ENCODE measurements at regions not wholly inside any gene's neighbourhood (a gene's known extent, or its start where the extent isn't known, plus 50 kb on each side); places are given as distances from the start of the nearest gene placed in this dataset.

DNA sequence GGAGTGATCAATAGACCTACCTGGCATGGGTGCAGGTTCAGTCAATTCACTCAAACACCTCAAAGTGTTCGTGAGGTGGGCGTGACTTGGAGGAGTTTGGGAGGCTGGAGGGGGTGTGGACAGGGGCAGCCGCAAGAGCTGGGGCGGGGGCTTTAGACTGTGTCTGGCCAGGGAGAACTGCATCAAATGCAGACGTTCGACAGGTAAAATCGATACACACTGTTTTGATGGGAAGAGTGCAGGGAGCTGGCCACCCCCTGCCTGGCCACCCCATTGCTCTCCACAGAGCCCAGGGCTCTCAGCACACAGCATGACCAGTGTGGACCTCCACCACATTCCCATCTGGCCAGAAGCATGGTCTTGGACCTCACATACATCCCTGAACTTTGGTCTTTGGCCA, 412.1 kb downstream of the OCA2 start:
- Histone ChIP-seq H3K27ac (ENCODE audit: low read depth in 1 of 2, low read length in 1 of 2) (no peak overlapping the region), H3K36me3 (ENCODE audit: control insufficient read depth in 2 of 2, insufficient read depth in 2 of 2, low read length in 1 of 2) (no peaks in the 10 kb centered on the region), H3K27me3 (ENCODE audit: control insufficient read depth in 2 of 2, insufficient read depth in 1 of 2, low read length in 1 of 2) (no peaks in the 10 kb centered on the region), H3K9me3 (ENCODE audit: control insufficient read depth in 2 of 2, insufficient read depth in 1 of 2, low read length in 1 of 2) (no peaks in the 10 kb centered on the region), H3K4me3 (ENCODE audit: low read length in 2 of 2) (no peak overlapping the region), H3K4me1 (ENCODE audit: control insufficient read depth in 2 of 2, insufficient read depth in 2 of 2, low read length in 2 of 2) (no peaks in the 10 kb centered on the region)
- 96% methylated on average over 7 of the region's 7 CpGs for WGBS
- no peak for DNase-seq (ENCODE audit: low read depth in 6 of 9, low spot score in 9 of 9)

DNA sequence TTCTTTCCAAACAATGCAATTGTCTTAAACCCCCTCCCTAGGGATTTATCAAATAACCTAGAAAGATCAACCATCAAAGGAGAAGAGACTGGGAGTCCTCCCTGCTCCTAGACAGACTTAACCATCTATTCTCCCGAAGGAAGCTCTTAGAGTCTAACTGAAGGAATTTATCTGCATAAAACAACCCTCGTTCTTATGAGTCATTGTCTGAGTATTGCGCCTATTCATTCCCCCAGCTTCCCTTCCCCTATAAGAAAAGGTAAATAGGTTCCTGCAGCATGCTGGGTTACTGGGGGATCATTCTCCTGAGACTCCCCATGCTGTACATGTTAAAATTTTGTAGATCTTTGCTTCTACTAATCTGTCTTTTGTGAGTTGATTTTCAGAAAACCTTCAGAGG, 412.7 kb downstream of the OCA2 start:
- 84% methylated on average over 3 of the region's 3 CpGs for WGBS
- no peak for DNase-seq (ENCODE audit: low read depth in 6 of 9, low spot score in 9 of 9)
- no peak overlapping the region for H3K27ac ChIP-seq (ENCODE audit: low read depth in 1 of 2, low read length in 1 of 2)

GRCh38 chr15:27685644-27686043, 413.5 kb downstream of the OCA2 start:
- no peaks in the 10 kb centered on the region for H3K9me3 ChIP-seq (ENCODE audit: control insufficient read depth in 2 of 2, insufficient read depth in 1 of 2, low read length in 1 of 2)
- no peaks in the 10 kb centered on the region for H3K36me3 ChIP-seq (ENCODE audit: control insufficient read depth in 2 of 2, insufficient read depth in 2 of 2, low read length in 1 of 2)
- WGBS, result 93% methylated on average over 6 of the region's 6 CpGs
- no peaks in the 10 kb centered on the region for H3K4me1 ChIP-seq (ENCODE audit: control insufficient read depth in 2 of 2, insufficient read depth in 2 of 2, low read length in 2 of 2)
- H3K4me3 ChIP-seq (ENCODE audit: low read length in 2 of 2), result no peak overlapping the region
- no peak for DNase-seq (ENCODE audit: low read depth in 6 of 9, low spot score in 9 of 9)
- no peaks in the 10 kb centered on the region for H3K27me3 ChIP-seq (ENCODE audit: control insufficient read depth in 2 of 2, insufficient read depth in 1 of 2, low read length in 1 of 2)
- H3K27ac ChIP-seq (ENCODE audit: low read depth in 1 of 2, low read length in 1 of 2), result no peak overlapping the region

More for the DNA sequence above, 412.7 kb downstream of the OCA2 start:
- Histone ChIP-seq H3K9me3 (ENCODE audit: control insufficient read depth in 2 of 2, insufficient read depth in 1 of 2, low read length in 1 of 2) (no peaks in the 10 kb centered on the region), H3K4me3 (ENCODE audit: low read length in 2 of 2) (no peak overlapping the region), H3K4me1 (ENCODE audit: control insufficient read depth in 2 of 2, insufficient read depth in 2 of 2, low read length in 2 of 2) (no peaks in the 10 kb centered on the region), H3K27me3 (ENCODE audit: control insufficient read depth in 2 of 2, insufficient read depth in 1 of 2, low read length in 1 of 2) (no peaks in the 10 kb centered on the region), H3K36me3 (ENCODE audit: control insufficient read depth in 2 of 2, insufficient read depth in 2 of 2, low read length in 1 of 2) (no peaks in the 10 kb centered on the region)

GRCh38 chr15:27683121-27683520, 416.0 kb downstream of the OCA2 start:
- Histone ChIP-seq H3K9me3 (ENCODE audit: control insufficient read depth in 2 of 2, insufficient read depth in 1 of 2, low read length in 1 of 2) (no peaks in the 10 kb centered on the region), H3K4me1 (ENCODE audit: control insufficient read depth in 2 of 2, insufficient read depth in 2 of 2, low read length in 2 of 2) (no peaks in the 10 kb centered on the region), H3K36me3 (ENCODE audit: control insufficient read depth in 2 of 2, insufficient read depth in 2 of 2, low read length in 1 of 2) (no peaks in the 10 kb centered on the region), H3K4me3 (ENCODE audit: low read length in 2 of 2) (no peak overlapping the region), H3K27me3 (ENCODE audit: control insufficient read depth in 2 of 2, insufficient read depth in 1 of 2, low read length in 1 of 2) (no peaks in the 10 kb centered on the region), H3K27ac (ENCODE audit: low read depth in 1 of 2, low read length in 1 of 2) (no peak overlapping the region)
- 87% methylated on average over 3 of the region's 3 CpGs for WGBS
- no peak for DNase-seq (ENCODE audit: low read depth in 6 of 9, low spot score in 9 of 9)

DNA sequence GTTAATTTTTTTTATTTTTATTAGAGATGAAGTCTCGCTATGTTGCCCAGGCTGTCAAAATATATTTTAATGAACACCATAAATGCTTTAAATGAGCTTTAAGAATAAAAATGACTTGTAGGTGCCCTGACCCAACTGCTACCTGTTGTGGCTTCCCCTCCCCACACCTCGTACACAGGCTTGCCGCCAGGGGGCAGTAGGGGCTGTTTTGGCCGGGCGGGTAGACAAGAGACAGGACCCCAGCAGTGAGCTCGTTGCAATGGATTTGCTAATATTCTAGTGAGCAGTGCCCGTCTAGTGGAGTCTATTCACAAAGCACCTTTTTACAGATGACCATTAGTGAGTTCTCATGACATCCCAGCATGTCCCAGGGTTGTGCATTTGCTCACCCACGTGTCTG, 418.1 kb downstream of the OCA2 start:
- DNase-seq (ENCODE audit: low read depth in 6 of 9, low spot score in 9 of 9), result no peak
- Histone ChIP-seq H3K4me3 (ENCODE audit: low read length in 2 of 2) (no peak overlapping the region), H3K36me3 (ENCODE audit: control insufficient read depth in 2 of 2, insufficient read depth in 2 of 2, low read length in 1 of 2) (no peaks in the 10 kb centered on the region), H3K4me1 (ENCODE audit: control insufficient read depth in 2 of 2, insufficient read depth in 2 of 2, low read length in 2 of 2) (no peaks in the 10 kb centered on the region), H3K27me3 (ENCODE audit: control insufficient read depth in 2 of 2, insufficient read depth in 1 of 2, low read length in 1 of 2) (no peaks in the 10 kb centered on the region), H3K9me3 (ENCODE audit: control insufficient read depth in 2 of 2, insufficient read depth in 1 of 2, low read length in 1 of 2) (no peaks in the 10 kb centered on the region), H3K27ac (ENCODE audit: low read depth in 1 of 2, low read length in 1 of 2) (no peak overlapping the region)
- WGBS, result 58% methylated on average over 8 of the region's 8 CpGs

DNA sequence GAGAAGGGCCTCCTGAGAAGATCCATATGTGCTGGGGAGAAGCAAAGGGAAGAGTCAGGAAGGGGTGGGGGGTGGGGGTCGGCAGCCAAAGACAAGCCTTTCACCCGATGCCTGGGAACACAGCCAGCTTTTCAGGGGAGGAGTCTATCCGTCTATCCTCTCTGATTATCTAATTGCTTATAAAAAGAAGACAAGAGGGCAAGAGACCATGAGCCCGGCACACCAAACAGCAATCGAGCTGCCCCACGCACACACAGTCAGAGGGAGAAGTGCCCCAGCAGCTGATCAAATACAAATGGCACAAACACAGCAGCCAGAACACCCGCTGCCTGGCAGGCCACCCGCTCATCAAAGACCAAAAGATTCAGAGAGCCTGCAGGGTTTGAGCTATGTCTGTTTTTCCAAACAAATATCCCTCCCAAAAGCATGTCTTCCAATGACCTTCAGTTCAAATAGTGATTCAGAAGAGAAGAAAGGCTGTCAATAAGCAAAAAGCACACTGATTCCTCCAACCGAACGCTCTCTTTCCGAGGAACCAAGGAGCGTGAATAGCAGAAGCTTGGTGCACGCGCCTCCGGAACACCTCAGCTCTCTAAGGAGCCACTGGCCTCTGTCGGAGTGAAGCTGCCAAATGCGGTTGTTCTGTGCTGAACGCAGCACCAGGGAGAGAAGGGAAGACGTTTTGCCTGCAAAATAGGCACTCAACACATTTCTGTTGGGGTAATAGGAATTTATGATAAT, 419.2 kb downstream of the OCA2 start:
- 35% methylated on average over 19 of the region's 19 CpGs for WGBS
- no peak for DNase-seq (ENCODE audit: low read depth in 6 of 9, low spot score in 9 of 9)
- no peak overlapping the region for H3K27ac ChIP-seq (ENCODE audit: low read depth in 1 of 2, low read length in 1 of 2)
- no peaks in the 10 kb centered on the region for H3K36me3 ChIP-seq (ENCODE audit: control insufficient read depth in 2 of 2, insufficient read depth in 2 of 2, low read length in 1 of 2)
- no peak overlapping the region for H3K4me3 ChIP-seq (ENCODE audit: low read length in 2 of 2)
- no peaks in the 10 kb centered on the region for H3K27me3 ChIP-seq (ENCODE audit: control insufficient read depth in 2 of 2, insufficient read depth in 1 of 2, low read length in 1 of 2)
- H3K9me3 ChIP-seq (ENCODE audit: control insufficient read depth in 2 of 2, insufficient read depth in 1 of 2, low read length in 1 of 2), result no peaks in the 10 kb centered on the region
- H3K4me1 ChIP-seq (ENCODE audit: control insufficient read depth in 2 of 2, insufficient read depth in 2 of 2, low read length in 2 of 2), result no peaks in the 10 kb centered on the region

DNA sequence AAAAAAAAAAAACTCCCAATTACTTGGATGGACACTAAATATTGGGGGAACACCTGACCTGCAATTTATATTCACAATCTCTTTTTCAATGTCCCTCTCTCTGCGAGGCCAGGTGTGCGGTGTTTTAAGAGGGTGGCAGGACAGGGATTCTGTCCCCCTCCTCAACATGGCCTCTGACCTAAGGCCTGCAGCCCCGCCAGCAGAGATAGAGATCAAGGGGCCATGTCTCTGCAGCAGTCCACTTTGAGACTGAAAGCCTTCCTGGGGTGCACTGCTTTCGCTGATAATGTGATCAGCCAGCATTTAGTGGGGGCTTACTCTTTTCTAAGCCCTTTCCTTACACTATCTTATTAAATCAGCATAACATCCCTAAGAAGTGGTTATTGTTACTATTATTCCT, 419.9 kb downstream of the OCA2 start:
- H3K36me3 ChIP-seq (ENCODE audit: control insufficient read depth in 2 of 2, insufficient read depth in 2 of 2, low read length in 1 of 2), result no peaks in the 10 kb centered on the region
- no peaks in the 10 kb centered on the region for H3K9me3 ChIP-seq (ENCODE audit: control insufficient read depth in 2 of 2, insufficient read depth in 1 of 2, low read length in 1 of 2)
- H3K27ac ChIP-seq (ENCODE audit: low read depth in 1 of 2, low read length in 1 of 2), result no peak overlapping the region
- no peak overlapping the region for H3K4me3 ChIP-seq (ENCODE audit: low read length in 2 of 2)
- no peaks in the 10 kb centered on the region for H3K27me3 ChIP-seq (ENCODE audit: control insufficient read depth in 2 of 2, insufficient read depth in 1 of 2, low read length in 1 of 2)
- no peaks in the 10 kb centered on the region for H3K4me1 ChIP-seq (ENCODE audit: control insufficient read depth in 2 of 2, insufficient read depth in 2 of 2, low read length in 2 of 2)
- WGBS, result 80% methylated on average over 4 of the region's 4 CpGs
- no peak for DNase-seq (ENCODE audit: low read depth in 6 of 9, low spot score in 9 of 9)

DNA sequence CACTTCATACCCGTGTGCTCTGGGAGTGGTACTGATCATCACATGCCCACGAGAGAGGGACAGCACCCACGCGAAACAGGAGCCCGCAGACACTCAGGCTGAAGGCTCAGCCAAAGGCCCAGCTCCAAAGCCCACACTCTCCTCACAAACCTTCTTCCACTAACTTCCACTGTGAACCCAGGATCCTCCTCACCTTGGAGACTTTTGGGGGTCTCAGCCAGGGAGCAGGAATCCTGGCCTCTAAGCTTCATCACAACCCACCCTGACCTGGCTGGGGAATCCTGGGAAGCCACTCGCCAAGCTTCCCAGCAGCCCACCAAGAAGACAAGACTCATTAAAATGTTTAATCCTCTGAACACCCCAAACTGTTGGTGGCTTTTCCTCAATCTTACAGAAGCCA, 421.2 kb downstream of the OCA2 start:
- H3K4me1 ChIP-seq (ENCODE audit: control insufficient read depth in 2 of 2, insufficient read depth in 2 of 2, low read length in 2 of 2), result no peaks in the 10 kb centered on the region
- H3K4me3 ChIP-seq (ENCODE audit: low read length in 2 of 2), result no peak overlapping the region
- no peaks in the 10 kb centered on the region for H3K27me3 ChIP-seq (ENCODE audit: control insufficient read depth in 2 of 2, insufficient read depth in 1 of 2, low read length in 1 of 2)
- H3K9me3 ChIP-seq (ENCODE audit: control insufficient read depth in 2 of 2, insufficient read depth in 1 of 2, low read length in 1 of 2), result peaks cover 0 to 3% of the 10 kb centered on the region in 2 donors
- H3K36me3 ChIP-seq (ENCODE audit: control insufficient read depth in 2 of 2, insufficient read depth in 2 of 2, low read length in 1 of 2), result no peaks in the 10 kb centered on the region
- WGBS, result 93% methylated on average over 6 of the region's 6 CpGs
- H3K27ac ChIP-seq (ENCODE audit: low read depth in 1 of 2, low read length in 1 of 2), result no peak overlapping the region
- no peak for DNase-seq (ENCODE audit: low read depth in 6 of 9, low spot score in 9 of 9)

DNA sequence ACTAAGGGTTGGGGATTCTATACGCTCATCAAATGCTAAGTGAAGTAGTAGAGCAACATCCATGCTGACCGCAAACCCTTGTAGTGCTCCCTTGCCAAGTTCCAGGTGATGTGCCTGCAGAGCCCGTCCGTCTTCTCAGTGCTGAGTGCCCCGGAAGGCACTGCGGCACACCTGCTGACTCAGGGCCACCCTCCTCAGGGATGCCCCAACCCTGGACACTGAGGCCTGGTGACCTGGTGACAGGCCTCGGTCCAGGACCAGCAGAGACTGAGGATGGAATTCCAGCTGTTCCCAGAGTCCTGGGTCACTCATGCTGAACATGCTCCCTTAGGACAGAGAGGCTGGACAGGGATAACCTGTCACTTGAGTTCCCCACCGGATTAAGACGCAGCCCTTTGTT, 422.5 kb downstream of the OCA2 start:
- Histone ChIP-seq H3K36me3 (ENCODE audit: control insufficient read depth in 2 of 2, insufficient read depth in 2 of 2, low read length in 1 of 2) (no peaks in the 10 kb centered on the region), H3K27me3 (ENCODE audit: control insufficient read depth in 2 of 2, insufficient read depth in 1 of 2, low read length in 1 of 2) (no peaks in the 10 kb centered on the region), H3K4me3 (ENCODE audit: low read length in 2 of 2) (no peak overlapping the region), H3K4me1 (ENCODE audit: control insufficient read depth in 2 of 2, insufficient read depth in 2 of 2, low read length in 2 of 2) (no peaks in the 10 kb centered on the region), H3K27ac (ENCODE audit: low read depth in 1 of 2, low read length in 1 of 2) (no peak overlapping the region), H3K9me3 (ENCODE audit: control insufficient read depth in 2 of 2, insufficient read depth in 1 of 2, low read length in 1 of 2) (peaks cover 2 to 3% of the 10 kb centered on the region in 2 donors)
- 93% methylated on average over 9 of the region's 9 CpGs for WGBS
- DNase-seq (ENCODE audit: low read depth in 6 of 9, low spot score in 9 of 9), result no peak

Data from thymus (tissue), 11 donors.